ENCODE measurements at regions not wholly inside any gene's neighbourhood (a gene's known extent, or its start where the extent isn't known, plus 50 kb on each side); places are given as distances from the start of the nearest gene placed in this dataset.

- Histone ChIP-seq H3K79me2 (ENCODE audit: control insufficient read depth, insufficient read depth, low read length) (no peaks in the 10 kb centered on the region), H3K9ac (ENCODE audit: insufficient read depth, low read length) (no peak overlapping the region), H3K36me3 (ENCODE audit: control insufficient read depth, insufficient read depth, low read length) (no peaks in the 10 kb centered on the region), H3K4me2 (ENCODE audit: extremely low read depth, insufficient read depth, low read length) (no peak overlapping the region), H3K9me3 (ENCODE audit: control insufficient read depth, insufficient read depth, low read depth, low read length) (no peaks in the 10 kb centered on the region), H3K4me1 (ENCODE audit: control insufficient read depth, extremely low read depth, insufficient read depth, low read length) (no peaks in the 10 kb centered on the region), H4K20me1 (ENCODE audit: control insufficient read depth, extremely low read depth, insufficient read depth, low read length) (no peaks in the 10 kb centered on the region), H2AFZ (ENCODE audit: low read length) (no peak overlapping the region), H3K27ac (ENCODE audit: insufficient read depth, low read length) (no peak overlapping the region), H3K27me3 (ENCODE audit: control insufficient read depth, insufficient read depth, low read length) (no peaks in the 10 kb centered on the region), H3K4me3 (replicated peaks in 1 of 4; ENCODE audit: control extremely low read depth in 1 of 4, insufficient read depth in 1 of 4, low read depth in 3 of 4, low read length in 4 of 4) (no peak overlapping the region)
- TF ChIP-seq EZH2 (IDR thresholded peaks at IDR 0.05; ENCODE audit: low read length, missing control alignments) (no peak), CTCF (conservative IDR thresholded peaks at IDR 0.05 in 1 of 2, IDR thresholded peaks at IDR 0.05 in 1 of 2; ENCODE audit: low read depth in 1 of 2, low read length in 2 of 2) (no peak)
- DNase-seq (ENCODE audit: low read depth in 2 of 2) = peak in 1 of 2 donors; percentile 32
Measured at GRCh38 chr2:64787698-64788097, 134.0 kb upstream of the SERTAD2 start.

- Histone ChIP-seq H3K9me3 (ENCODE audit: control insufficient read depth, insufficient read depth, low read depth, low read length) (no peaks in the 10 kb centered on the region), H3K27ac (ENCODE audit: insufficient read depth, low read length) (no peak overlapping the region), H3K36me3 (ENCODE audit: control insufficient read depth, insufficient read depth, low read length) (no peaks in the 10 kb centered on the region), H3K9ac (ENCODE audit: insufficient read depth, low read length) (no peak overlapping the region), H3K4me3 (replicated peaks in 1 of 4; ENCODE audit: control extremely low read depth in 1 of 4, insufficient read depth in 1 of 4, low read depth in 3 of 4, low read length in 4 of 4) (no peak overlapping the region), H3K79me2 (ENCODE audit: control insufficient read depth, insufficient read depth, low read length) (no peaks in the 10 kb centered on the region), H3K4me2 (ENCODE audit: extremely low read depth, insufficient read depth, low read length) (no peak overlapping the region), H2AFZ (ENCODE audit: low read length) (no peak overlapping the region), H3K4me1 (ENCODE audit: control insufficient read depth, extremely low read depth, insufficient read depth, low read length) (no peaks in the 10 kb centered on the region), H3K27me3 (ENCODE audit: control insufficient read depth, insufficient read depth, low read length) (no peaks in the 10 kb centered on the region), H4K20me1 (ENCODE audit: control insufficient read depth, extremely low read depth, insufficient read depth, low read length) (no peaks in the 10 kb centered on the region)
- no peak for DNase-seq (ENCODE audit: low read depth in 2 of 2)
- TF ChIP-seq EZH2 (IDR thresholded peaks at IDR 0.05; ENCODE audit: low read length, missing control alignments) (no peak), CTCF (conservative IDR thresholded peaks at IDR 0.05 in 1 of 2, IDR thresholded peaks at IDR 0.05 in 1 of 2; ENCODE audit: low read depth in 1 of 2, low read length in 2 of 2) (no peak)
Measured at GRCh38 chr2:64789466-64790320, 136.0 kb upstream of the SERTAD2 start.

- Histone ChIP-seq H3K4me1 (ENCODE audit: control insufficient read depth, extremely low read depth, insufficient read depth, low read length) (no peaks in the 10 kb centered on the region), H3K27ac (ENCODE audit: insufficient read depth, low read length) (no peak overlapping the region), H3K4me3 (replicated peaks in 1 of 4; ENCODE audit: control extremely low read depth in 1 of 4, insufficient read depth in 1 of 4, low read depth in 3 of 4, low read length in 4 of 4) (no peak overlapping the region), H3K79me2 (ENCODE audit: control insufficient read depth, insufficient read depth, low read length) (no peaks in the 10 kb centered on the region), H2AFZ (ENCODE audit: low read length) (no peak overlapping the region), H3K27me3 (ENCODE audit: control insufficient read depth, insufficient read depth, low read length) (no peaks in the 10 kb centered on the region), H3K9me3 (ENCODE audit: control insufficient read depth, insufficient read depth, low read depth, low read length) (no peaks in the 10 kb centered on the region), H3K9ac (ENCODE audit: insufficient read depth, low read length) (no peak overlapping the region), H3K4me2 (ENCODE audit: extremely low read depth, insufficient read depth, low read length) (no peak overlapping the region), H4K20me1 (ENCODE audit: control insufficient read depth, extremely low read depth, insufficient read depth, low read length) (no peaks in the 10 kb centered on the region), H3K36me3 (ENCODE audit: control insufficient read depth, insufficient read depth, low read length) (no peaks in the 10 kb centered on the region)
- no peak for DNase-seq (ENCODE audit: low read depth in 2 of 2)
- TF ChIP-seq EZH2 (IDR thresholded peaks at IDR 0.05; ENCODE audit: low read length, missing control alignments) = no peak
- TF ChIP-seq CTCF (conservative IDR thresholded peaks at IDR 0.05 in 1 of 2, IDR thresholded peaks at IDR 0.05 in 1 of 2; ENCODE audit: low read depth in 1 of 2, low read length in 2 of 2) = no peak
Measured at GRCh38 chr2:64792300-64792699, 138.6 kb upstream of the SERTAD2 start.

Data from fibroblast of lung (primary cell).